ENCODE measurements at regions not wholly inside any gene's neighbourhood (a gene's known extent, or its start where the extent isn't known, plus 50 kb on each side); places are given as distances from the start of the nearest gene placed in this dataset.

DNA sequence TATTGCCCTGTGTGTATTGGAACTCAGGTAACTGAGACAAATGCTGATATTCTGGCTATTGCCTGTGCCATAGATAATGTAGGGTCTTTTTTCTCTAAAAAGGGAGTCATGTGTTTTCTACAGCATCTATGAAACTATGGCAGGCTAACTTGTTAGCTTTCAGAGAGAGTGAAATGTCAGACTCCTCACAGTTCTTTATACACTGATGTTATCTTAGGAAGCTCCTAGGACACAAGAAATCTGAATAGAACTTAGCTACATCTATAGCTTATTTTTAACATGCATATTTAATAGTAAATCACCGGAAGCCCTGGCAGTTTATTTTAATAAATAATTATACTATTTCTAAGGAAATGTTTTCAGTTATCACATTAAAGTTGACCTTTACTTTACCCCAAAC, 369.6 kb downstream of the NAF1 start:
- TF ChIP-seq CTCF (IDR thresholded peaks at IDR 0.05) (no peak), EP300 (IDR thresholded peaks at IDR 0.05) (no peak)
